ENCODE measurements at regions not wholly inside any gene's neighbourhood (a gene's known extent, or its start where the extent isn't known, plus 50 kb on each side); places are given as distances from the start of the nearest gene placed in this dataset.

- intact Hi-C loops (cut with DNase I) = no loop called here
- no peaks in the 10 kb centered on the region for H3K9me3 ChIP-seq
- no peak for DNase-seq
- H3K4me3 ChIP-seq = no peak overlapping the region
- H3K27me3 ChIP-seq = no peaks in the 10 kb centered on the region
- H3K4me1 ChIP-seq (ENCODE audit: insufficient read depth) = no peaks in the 10 kb centered on the region
- WGBS, 3 donors = 20 to 26% (median 25%) methylated on average over 1 of the region's 1 CpG
- H3K27ac ChIP-seq = no peak overlapping the region
- H3K36me3 ChIP-seq = no peaks in the 10 kb centered on the region
- TF ChIP-seq EP300 (IDR thresholded peaks at IDR 0.05) (no peak), POLR2A (IDR thresholded peaks at IDR 0.05) (no peak), CTCF (IDR thresholded peaks at IDR 0.05) (no peak)
Observed at GRCh38 chr3:154745929-154746328, 315.9 kb upstream of the GPR149 start.

GRCh38 chr3:154745122-154745521 lies 315.1 kb upstream of the GPR149 start:
- Histone ChIP-seq H3K27me3 (no peaks in the 10 kb centered on the region), H3K4me1 (ENCODE audit: insufficient read depth) (no peaks in the 10 kb centered on the region), H3K36me3 (no peaks in the 10 kb centered on the region), H3K9me3 (no peaks in the 10 kb centered on the region), H3K4me3 (no peak overlapping the region), H3K27ac (no peak overlapping the region)
- no peak for TF ChIP-seq CTCF (IDR thresholded peaks at IDR 0.05)
- no peak for TF ChIP-seq EP300 (IDR thresholded peaks at IDR 0.05)
- no peak for TF ChIP-seq POLR2A (IDR thresholded peaks at IDR 0.05)
- no peak for DNase-seq
- intact Hi-C loops (cut with DNase I) = no loop called here

GRCh38 chr3:154743418-154743817 lies 313.4 kb upstream of the GPR149 start:
- no peak for DNase-seq
- no peak for TF ChIP-seq POLR2A (IDR thresholded peaks at IDR 0.05)
- no peak for TF ChIP-seq EP300 (IDR thresholded peaks at IDR 0.05)
- no peak for TF ChIP-seq CTCF (IDR thresholded peaks at IDR 0.05)
- no peaks in the 10 kb centered on the region for H3K36me3 ChIP-seq
- no peaks in the 10 kb centered on the region for H3K4me1 ChIP-seq (ENCODE audit: insufficient read depth)
- no peaks in the 10 kb centered on the region for H3K9me3 ChIP-seq
- intact Hi-C loops (cut with DNase I) = no loop called here
- no peaks in the 10 kb centered on the region for H3K27me3 ChIP-seq
- H3K27ac ChIP-seq = no peak overlapping the region
- H3K4me3 ChIP-seq = no peak overlapping the region

DNA sequence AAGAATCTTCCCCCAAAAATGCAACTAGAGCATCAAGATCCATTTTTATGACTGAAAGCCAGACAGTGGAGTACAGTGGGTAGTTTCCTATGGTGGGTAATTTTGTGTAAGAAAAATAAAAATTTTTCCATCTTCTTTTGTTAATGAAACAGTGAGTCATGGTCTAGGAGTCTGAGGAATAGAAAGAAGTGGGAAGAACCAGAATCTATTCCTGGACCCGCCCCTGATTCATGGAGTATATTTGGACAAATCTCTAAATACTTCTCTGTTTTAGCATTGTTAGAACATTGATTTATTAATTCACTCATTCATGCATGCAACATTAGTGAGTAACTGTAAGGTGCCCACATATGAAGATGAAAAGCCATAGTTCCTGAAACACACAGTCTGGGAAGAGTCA lies 304.5 kb upstream of the GPR149 start:
- intact Hi-C loops (cut with DNase I) = no loop called here
- TF ChIP-seq POLR2A (IDR thresholded peaks at IDR 0.05) (no peak), CTCF (IDR thresholded peaks at IDR 0.05) (no peak), EP300 (IDR thresholded peaks at IDR 0.05) (no peak)
- H3K9me3 ChIP-seq = no peaks in the 10 kb centered on the region
- no peak overlapping the region for H3K27ac ChIP-seq
- H3K4me1 ChIP-seq (ENCODE audit: insufficient read depth) = no peaks in the 10 kb centered on the region
- no peak for DNase-seq
- WGBS, 3 donors = 82 to 90% (median 85%) methylated on average over 1 of the region's 1 CpG
- H3K36me3 ChIP-seq = no peaks in the 10 kb centered on the region
- no peaks in the 10 kb centered on the region for H3K27me3 ChIP-seq
- H3K4me3 ChIP-seq = no peak overlapping the region

GRCh38 chr3:154730186-154730585 lies 300.2 kb upstream of the GPR149 start:
- intact Hi-C loops (cut with DNase I) = no loop called here
- Histone ChIP-seq H3K4me3 (no peak overlapping the region), H3K27me3 (no peaks in the 10 kb centered on the region), H3K9me3 (no peaks in the 10 kb centered on the region), H3K4me1 (ENCODE audit: insufficient read depth) (no peaks in the 10 kb centered on the region), H3K36me3 (no peaks in the 10 kb centered on the region), H3K27ac (no peak overlapping the region)
- TF ChIP-seq POLR2A (IDR thresholded peaks at IDR 0.05) (no peak), CTCF (IDR thresholded peaks at IDR 0.05) (no peak)
- no peak for DNase-seq
- WGBS, 3 donors = 13 to 23% (median 19%) methylated on average over 1 of the region's 1 CpG
